Stimulated activated naive CD8-positive, alpha-beta T cell treated with anti-CD3 and anti-CD28 coated beads, Interleukin-15, amount 100 ng/mL, for 72 hours (primary cell): ENCODE measurements at regions not wholly inside any gene's neighbourhood (a gene's known extent, or its start where the extent isn't known, plus 50 kb on each side); places are given as distances from the start of the nearest gene placed in this dataset.
"Not testable (repeated sequence)": the region's sequence is repeated elsewhere in the genome, so short reads cannot be mapped to it uniquely, and the experiment has no call there.

Source experiments
- ATAC-seq: fragments of 150-1000 bp; cut with Tn5 transposase; 2 replicates; pipeline ENCODE4 v1.10.0; 2021; ENCODE audit warnings: mild to moderate bottlenecking, moderate library complexity
- DNase-seq, 2 donors: peaks; one replicate each; pipeline ENCODE4 v3.0.0; 2021 to 2022
- H3K27ac Mint-ChIP-seq, 2 donors: one replicate each; pipeline ENCODE4 v1.8.0; 2022; ENCODE audit warnings: mild to moderate bottlenecking in 2 of 2, mixed read lengths in 2 of 2, moderate library complexity in 2 of 2
- H3K27me3 Mint-ChIP-seq: one replicate; pipeline ENCODE4 v1.8.0; 2022; ENCODE audit warnings: mixed read lengths
- H3K4me1 Mint-ChIP-seq: one replicate; pipeline ENCODE4 v1.8.0; 2022; ENCODE audit warnings: mild to moderate bottlenecking, mixed read lengths
- H3K4me3 Mint-ChIP-seq, 2 donors: one replicate each; pipeline ENCODE4 v1.8.0; 2022; ENCODE audit warnings: mild to moderate bottlenecking in 2 of 2, mixed read lengths in 2 of 2, moderate library complexity in 1 of 2
- H3K9me3 Mint-ChIP-seq, 2 donors: one replicate each; pipeline ENCODE4 v1.8.0; 2022; ENCODE audit warnings: mixed read lengths in 2 of 2

- Mint-ChIP-seq H3K9me3 (peaks cover 0 to 2% of the 10 kb centered on the region in 2 donors), H3K4me3 (no peak overlapping the region)
- ATAC-seq = no peak
These were observed 65.8 kb downstream of the SPIN4 start for GRCh38 chrX:63285375-63285774.

GRCh38 chrX:63284659-63285058 is 66.5 kb downstream of the SPIN4 start:
- H3K4me3 Mint-ChIP-seq = no peak overlapping the region
- no peaks in the 10 kb centered on the region for H3K27me3 Mint-ChIP-seq
- no peak for DNase-seq
- H3K4me1 Mint-ChIP-seq = no peaks in the 10 kb centered on the region
- H3K9me3 Mint-ChIP-seq = no peaks in the 10 kb centered on the region
- H3K27ac Mint-ChIP-seq = no peak overlapping the region
- no peak for ATAC-seq

More at GRCh38 chrX:63285375-63285774, 65.8 kb downstream of the SPIN4 start:
- Mint-ChIP-seq H3K27me3 (no peaks in the 10 kb centered on the region), H3K4me1 (no peaks in the 10 kb centered on the region), H3K27ac (no peak overlapping the region)
- no peak for DNase-seq

GRCh38 chrX:63283348-63283747 is 67.8 kb downstream of the SPIN4 start:
- DNase-seq (no peak), ATAC-seq (no peak)
- no peak overlapping the region for H3K27ac Mint-ChIP-seq
- no peaks in the 10 kb centered on the region for H3K4me1 Mint-ChIP-seq
- H3K4me3 Mint-ChIP-seq = no peak overlapping the region
- no peaks in the 10 kb centered on the region for H3K9me3 Mint-ChIP-seq
- H3K27me3 Mint-ChIP-seq = no peaks in the 10 kb centered on the region

GRCh38 chrX:63282828-63283227 is 68.3 kb downstream of the SPIN4 start:
- no peak for ATAC-seq

GRCh38 chrX:63282077-63282476 is 69.1 kb downstream of the SPIN4 start:
- Mint-ChIP-seq H3K4me1 (no peaks in the 10 kb centered on the region), H3K4me3 (no peak overlapping the region), H3K27ac (no peak overlapping the region), H3K9me3 (no peaks in the 10 kb centered on the region), H3K27me3 (no peaks in the 10 kb centered on the region)
- DNase-seq = no peak
- no peak for ATAC-seq

More at GRCh38 chrX:63282828-63283227, 68.3 kb downstream of the SPIN4 start:
- no peak for DNase-seq
- Mint-ChIP-seq H3K4me1 (no peaks in the 10 kb centered on the region), H3K27me3 (no peaks in the 10 kb centered on the region), H3K4me3 (no peak overlapping the region), H3K27ac (no peak overlapping the region), H3K9me3 (no peaks in the 10 kb centered on the region)

GRCh38 chrX:63281465-63281864 is 69.7 kb downstream of the SPIN4 start:
- no peak overlapping the region for H3K4me3 Mint-ChIP-seq
- ATAC-seq (no peak), DNase-seq (no peak)
- no peak overlapping the region for H3K27ac Mint-ChIP-seq
- H3K4me1 Mint-ChIP-seq = no peaks in the 10 kb centered on the region
- no peaks in the 10 kb centered on the region for H3K27me3 Mint-ChIP-seq
- H3K9me3 Mint-ChIP-seq = no peaks in the 10 kb centered on the region

GRCh38 chrX:63277394-63277793 is 73.7 kb downstream of the SPIN4 start:
- not testable (repeated sequence) for DNase-seq, H3K27me3 Mint-ChIP-seq, H3K4me1 Mint-ChIP-seq, H3K4me3 Mint-ChIP-seq, ATAC-seq, H3K9me3 Mint-ChIP-seq, H3K27ac Mint-ChIP-seq

GRCh38 chrX:63275127-63275526 is 76.0 kb downstream of the SPIN4 start:
- ATAC-seq (no peak), DNase-seq (peak in 1 of 2 donors; percentile 9)
- Mint-ChIP-seq H3K27me3 (no peaks in the 10 kb centered on the region), H3K27ac (no peak overlapping the region), H3K4me3 (no peak overlapping the region), H3K4me1 (no peaks in the 10 kb centered on the region), H3K9me3 (no peaks in the 10 kb centered on the region)

- H3K9me3 Mint-ChIP-seq = no peaks in the 10 kb centered on the region
- no peak overlapping the region for H3K4me3 Mint-ChIP-seq
- no peak for DNase-seq
- no peak overlapping the region for H3K27ac Mint-ChIP-seq
- no peaks in the 10 kb centered on the region for H3K27me3 Mint-ChIP-seq
- no peak for ATAC-seq
- H3K4me1 Mint-ChIP-seq = no peaks in the 10 kb centered on the region
These were observed 80.3 kb downstream of the SPIN4 start for GRCh38 chrX:63270873-63271272.

GRCh38 chrX:63258144-63258543 is 93.0 kb downstream of the SPIN4 start:
- DNase-seq = no peak
- Mint-ChIP-seq H3K4me1 (no peaks in the 10 kb centered on the region), H3K9me3 (no peaks in the 10 kb centered on the region), H3K27me3 (no peaks in the 10 kb centered on the region), H3K27ac (no peak overlapping the region), H3K4me3 (no peak overlapping the region)
- ATAC-seq = no peak

- H3K9me3 Mint-ChIP-seq = no peaks in the 10 kb centered on the region
- no peaks in the 10 kb centered on the region for H3K27me3 Mint-ChIP-seq
- DNase-seq (peak; percentile 26 to 40), ATAC-seq (peak; percentile 89)
- H3K4me1 Mint-ChIP-seq = no peaks in the 10 kb centered on the region
- H3K4me3 Mint-ChIP-seq = no peak overlapping the region
- no peak overlapping the region for H3K27ac Mint-ChIP-seq
These were observed 100.8 kb downstream of the SPIN4 start for GRCh38 chrX:63250253-63250868.

GRCh38 chrX:63242689-63243088 is 108.4 kb downstream of the SPIN4 start:
- not testable (repeated sequence) for H3K9me3 Mint-ChIP-seq, H3K27me3 Mint-ChIP-seq, H3K4me1 Mint-ChIP-seq, DNase-seq, H3K4me3 Mint-ChIP-seq, H3K27ac Mint-ChIP-seq, ATAC-seq

- not testable (repeated sequence) for H3K27me3 Mint-ChIP-seq, H3K4me1 Mint-ChIP-seq, DNase-seq, H3K4me3 Mint-ChIP-seq, ATAC-seq, H3K9me3 Mint-ChIP-seq, H3K27ac Mint-ChIP-seq
These were observed 115.2 kb downstream of the SPIN4 start for GRCh38 chrX:63235963-63236362.

- not testable (repeated sequence) for H3K4me3 Mint-ChIP-seq
These were observed 118.1 kb downstream of the SPIN4 start for GRCh38 chrX:63233013-63233412.

GRCh38 chrX:63218202-63218601 is 132.9 kb downstream of the SPIN4 start:
- not testable (repeated sequence) for DNase-seq, H3K27ac Mint-ChIP-seq, H3K27me3 Mint-ChIP-seq, H3K4me3 Mint-ChIP-seq, H3K9me3 Mint-ChIP-seq, H3K4me1 Mint-ChIP-seq, ATAC-seq

More at GRCh38 chrX:63233013-63233412, 118.1 kb downstream of the SPIN4 start:
- not testable (repeated sequence) for ATAC-seq, H3K27me3 Mint-ChIP-seq, DNase-seq, H3K27ac Mint-ChIP-seq, H3K4me1 Mint-ChIP-seq, H3K9me3 Mint-ChIP-seq

GRCh38 chrX:63217549-63217948 is 133.6 kb downstream of the SPIN4 start:
- H3K27ac Mint-ChIP-seq, H3K9me3 Mint-ChIP-seq, ATAC-seq, H3K4me1 Mint-ChIP-seq, DNase-seq, H3K4me3 Mint-ChIP-seq, H3K27me3 Mint-ChIP-seq: not testable (repeated sequence)

- not testable (repeated sequence) for H3K4me1 Mint-ChIP-seq
These were observed 141.5 kb downstream of the SPIN4 start for GRCh38 chrX:63209645-63210044.

More at GRCh38 chrX:63209645-63210044, 141.5 kb downstream of the SPIN4 start:
- H3K27me3 Mint-ChIP-seq, ATAC-seq, H3K9me3 Mint-ChIP-seq, H3K4me3 Mint-ChIP-seq, DNase-seq, H3K27ac Mint-ChIP-seq: not testable (repeated sequence)
